NCI-H524 (cell line): ENCODE measurements at regions not wholly inside any gene's neighbourhood (a gene's known extent, or its start where the extent isn't known, plus 50 kb on each side); places are given as distances from the start of the nearest gene placed in this dataset.
A peak's percentile ranks its signal among the peaks of the same experiment; 100 is the strongest.
"Not testable (repeated sequence)": the region's sequence is repeated elsewhere in the genome, so short reads cannot be mapped to it uniquely, and the experiment has no call there.

Experiments
- DNase-seq, 2 experiments: peaks; one replicate each; lab custom pipeline; 2025; lab: John Stamatoyannopoulos, UW

DNA sequence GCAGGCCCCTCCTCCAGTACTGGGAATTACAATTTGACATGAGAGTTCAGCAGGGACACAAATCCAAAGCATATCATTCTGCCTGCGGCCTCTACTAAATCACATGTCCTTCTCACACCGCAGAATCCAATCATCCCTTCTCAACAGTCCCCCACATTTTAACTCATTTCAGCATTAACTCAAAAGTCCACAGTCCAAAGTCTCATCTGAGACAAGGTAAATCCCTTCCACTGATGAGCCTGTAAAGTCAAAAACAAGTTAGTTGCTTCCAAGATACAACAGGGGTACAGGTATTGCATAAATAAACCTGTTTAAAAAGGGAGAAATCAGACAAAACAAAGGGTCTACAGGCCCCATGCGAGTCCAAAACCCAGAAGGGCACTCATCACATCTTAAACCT is 64.0 kb downstream of the EBNA1BP2 start:
- no peak for DNase-seq

DNA sequence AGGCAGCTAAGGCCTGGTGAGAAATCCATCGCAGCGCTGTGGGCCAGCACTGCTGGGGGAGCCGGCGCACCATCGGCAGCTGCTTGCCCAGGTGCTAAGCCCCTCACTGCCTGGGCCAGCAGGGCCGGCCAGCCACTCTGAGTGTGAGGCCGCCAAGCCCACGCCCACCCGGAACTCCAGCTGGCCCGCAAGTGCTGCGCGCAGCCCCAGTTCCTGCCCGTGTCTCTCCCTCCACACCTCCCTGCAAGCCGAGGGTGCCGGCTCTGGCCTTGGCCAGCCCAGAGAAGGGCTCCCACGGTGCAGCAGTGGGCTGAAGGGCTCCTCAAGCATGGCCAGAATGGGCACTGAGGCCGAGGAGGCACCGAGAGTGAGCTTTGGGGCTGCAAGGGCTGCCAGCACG is 64.4 kb downstream of the EBNA1BP2 start:
- no peak for DNase-seq

GRCh38 chr1:43104027-43104763 is 67.9 kb downstream of the EBNA1BP2 start:
- no peak for DNase-seq

- DNase-seq, result no peak
These were observed 71.0 kb downstream of the EBNA1BP2 start for GRCh38 chr1:43101061-43101460.

DNA sequence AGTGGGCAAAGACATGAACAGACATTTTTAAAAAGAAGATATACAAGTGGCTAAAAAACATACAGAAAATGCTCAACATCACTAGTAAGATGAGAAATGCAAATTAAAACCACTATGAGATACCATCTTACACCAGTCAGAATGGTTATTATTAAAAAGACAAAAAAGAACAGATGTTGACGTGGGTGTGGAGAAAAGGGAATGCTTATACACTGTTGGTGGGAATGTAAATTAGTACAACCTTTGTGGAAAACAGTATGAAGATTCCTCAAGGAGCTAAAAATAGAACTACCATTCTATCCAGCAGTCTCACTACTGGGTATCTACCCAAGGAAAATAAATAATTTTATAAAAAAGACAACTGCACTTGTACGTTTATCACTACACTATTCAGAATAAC is 73.9 kb downstream of the EBNA1BP2 start:
- no peak for DNase-seq

- not testable (repeated sequence) for DNase-seq
These were observed 75.6 kb downstream of the EBNA1BP2 start for GRCh38 chr1:43096528-43096927.

DNA sequence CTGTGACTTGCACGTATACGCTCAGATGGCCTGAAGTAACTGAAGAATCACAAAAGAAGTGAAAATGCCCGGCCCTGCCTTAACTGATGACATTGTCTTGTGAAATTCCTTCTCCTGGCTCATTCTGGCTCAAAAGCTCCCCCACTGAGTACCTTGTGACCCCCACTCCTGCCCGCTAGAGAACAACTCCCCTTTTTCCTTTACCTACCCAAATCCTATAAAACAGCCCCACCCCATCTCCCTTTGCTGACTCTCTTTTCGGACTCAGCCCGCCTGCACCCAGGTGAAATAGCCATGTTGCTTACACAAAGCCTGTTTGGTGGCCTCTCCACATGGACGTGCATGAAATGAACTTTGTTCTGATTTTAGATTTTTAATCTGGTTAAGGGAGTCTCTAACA is 81.3 kb downstream of the EBNA1BP2 start:
- not testable (repeated sequence) for DNase-seq

GRCh38 chr1:43090157-43090556 is 81.9 kb downstream of the EBNA1BP2 start:
- DNase-seq, result not testable (repeated sequence)

DNA sequence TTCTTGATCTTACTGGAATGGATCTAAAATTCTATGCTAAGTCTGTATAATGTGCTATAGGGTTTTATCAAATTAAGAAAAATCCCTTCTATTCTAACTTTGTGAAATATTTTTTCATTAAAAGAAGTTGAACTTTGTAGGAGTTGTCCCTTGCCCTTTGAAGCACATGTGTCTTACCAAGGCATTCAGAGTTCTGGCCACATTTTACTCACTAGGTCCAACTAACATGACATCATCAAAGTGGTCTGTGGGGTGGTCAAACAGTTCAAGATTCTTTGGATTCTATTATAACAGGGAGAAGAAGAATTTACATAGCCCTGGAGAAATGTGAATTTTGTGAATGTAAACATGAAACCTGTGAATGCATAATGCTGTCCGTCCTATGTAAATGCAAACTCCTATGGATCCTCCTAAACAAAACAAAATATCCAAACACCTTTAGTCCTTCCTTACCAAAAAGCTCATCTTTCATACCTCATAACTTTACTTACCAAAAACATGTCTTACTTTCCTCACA is 88.7 kb downstream of the EBNA1BP2 start:
- DNase-seq, result no peak

DNA sequence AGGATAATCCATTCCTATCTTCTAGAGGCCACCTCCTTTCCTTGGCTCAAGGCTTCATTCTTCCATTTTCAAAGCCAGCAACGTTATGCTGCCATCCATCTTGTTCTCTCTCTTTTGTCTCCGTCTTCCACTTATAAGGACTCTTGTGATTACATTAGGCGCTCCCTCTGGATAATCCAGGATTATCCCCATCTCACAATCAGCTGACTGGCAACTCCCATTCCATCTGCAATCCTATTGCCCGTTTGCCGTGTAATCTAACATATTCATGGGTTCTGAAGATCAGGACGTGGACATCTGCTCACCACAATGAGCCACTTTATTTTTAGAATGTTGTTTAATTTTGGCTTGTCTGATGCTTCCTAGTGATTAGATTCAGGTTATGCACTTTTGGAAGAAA is 89.3 kb downstream of the EBNA1BP2 start:
- peak; percentile 93 to 97 for DNase-seq

GRCh38 chr1:43077273-43077672 is 94.8 kb downstream of the EBNA1BP2 start:
- DNase-seq, result no peak

DNA sequence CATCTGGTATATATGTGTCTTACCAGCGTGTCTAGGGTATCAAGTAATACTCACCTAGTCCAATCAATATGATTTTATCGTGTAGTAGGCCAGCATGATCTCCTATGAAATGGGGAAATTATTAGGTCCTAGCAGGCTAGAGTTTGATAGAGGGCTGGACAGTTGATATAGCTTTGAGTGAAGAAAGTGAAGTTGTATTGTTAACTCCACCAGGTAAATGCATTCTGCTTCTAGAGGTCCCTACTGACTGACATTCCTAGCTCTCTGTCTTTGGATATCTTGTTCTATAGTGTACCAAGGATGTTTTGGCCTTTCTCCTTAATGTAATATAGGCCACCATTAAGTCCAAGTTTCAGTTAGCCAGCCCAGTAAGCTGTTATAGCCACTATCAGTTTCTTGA is 97.4 kb downstream of the EBNA1BP2 start:
- no peak for DNase-seq

DNA sequence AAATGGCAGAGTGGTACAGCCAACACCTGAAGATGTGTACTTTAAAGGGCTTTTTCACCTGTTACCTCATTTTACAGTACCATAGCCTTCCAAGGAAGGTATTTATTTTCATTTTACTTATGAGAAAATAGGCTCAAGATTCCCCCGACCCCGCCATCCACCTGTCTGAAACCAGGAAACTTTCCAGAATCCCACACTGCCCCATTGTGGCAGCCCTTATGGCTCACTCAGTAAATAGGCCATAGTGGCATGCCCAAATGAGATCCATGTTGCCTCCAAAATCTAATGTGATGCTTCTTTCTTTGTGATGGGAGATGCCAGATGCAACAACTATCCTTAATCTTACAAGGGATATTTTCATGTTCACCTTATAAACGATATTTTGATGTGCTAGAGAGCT is 97.8 kb downstream of the EBNA1BP2 start:
- peak in 1 of 2 experiments; percentile 58 for DNase-seq

DNA sequence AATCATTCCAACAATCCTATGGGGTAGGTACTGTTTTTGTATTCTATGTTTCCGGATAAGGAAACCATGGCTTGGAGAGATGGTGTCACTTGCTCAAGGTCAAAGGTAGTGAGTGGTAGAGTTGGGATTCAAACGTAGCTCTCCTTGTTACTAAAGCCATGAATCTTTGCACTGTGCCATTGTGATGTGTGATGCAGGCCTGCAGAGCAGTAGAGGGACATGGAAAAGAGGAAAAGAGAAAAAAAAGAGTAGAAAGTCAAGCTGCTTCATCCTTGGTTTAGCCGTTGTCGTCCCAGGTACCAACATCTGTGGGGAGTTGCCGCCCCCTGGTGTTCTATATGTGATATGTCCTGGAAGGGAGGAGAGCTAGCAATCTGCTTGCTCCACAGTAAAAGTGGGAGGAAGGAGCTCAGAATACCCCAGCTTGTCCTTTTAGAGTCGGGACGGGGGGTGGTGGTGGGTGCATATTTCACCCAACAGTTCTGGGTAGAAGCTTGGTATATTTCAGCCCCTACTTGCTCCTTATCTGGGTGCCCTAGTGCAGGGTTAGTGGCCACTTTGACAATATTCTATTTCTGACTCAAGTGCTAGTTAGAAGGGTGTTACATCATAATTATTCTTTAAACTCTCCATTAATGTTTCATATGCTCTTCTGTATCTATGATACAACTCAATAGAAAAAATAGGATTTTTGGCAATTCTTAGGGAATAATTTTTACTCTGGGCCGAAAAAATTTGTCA is 98.4 kb downstream of the EBNA1BP2 start:
- peak; percentile 49 to 79 for DNase-seq

- DNase-seq, result no peak
These were observed 99.8 kb downstream of the EBNA1BP2 start for GRCh38 chr1:43072314-43072713.

- DNase-seq, result no peak
These were observed 100.8 kb downstream of the EBNA1BP2 start for GRCh38 chr1:43071241-43071640.

DNA sequence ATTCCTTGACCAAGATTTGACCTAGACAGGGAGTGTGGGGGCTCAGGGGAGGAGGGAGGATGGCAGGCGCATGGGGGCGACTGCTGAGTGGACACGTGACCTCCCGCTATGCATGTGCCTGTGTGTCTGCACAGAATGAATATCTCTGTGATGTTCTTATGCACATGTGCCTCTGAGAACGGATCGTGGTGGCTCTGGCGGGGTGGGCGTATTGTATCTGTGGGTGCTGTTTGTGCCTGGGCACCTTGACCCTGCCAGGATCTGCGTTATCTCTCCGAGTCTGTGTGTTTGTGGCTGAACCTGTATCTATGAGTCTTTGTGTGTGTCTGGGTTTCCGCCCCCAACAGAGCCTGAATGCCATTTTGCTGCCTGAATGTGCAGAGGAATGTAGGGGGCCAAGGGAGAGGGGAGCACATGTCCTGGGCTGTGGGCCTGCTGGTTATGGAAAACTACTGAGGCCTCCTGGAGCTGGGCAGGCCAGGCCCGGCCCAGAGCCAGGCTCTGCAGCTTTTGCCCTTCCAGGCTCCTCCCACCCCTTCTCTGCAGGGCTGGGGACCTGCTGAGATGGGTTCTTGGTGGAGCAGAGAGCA is 102.5 kb downstream of the EBNA1BP2 start:
- peak in 1 of 2 experiments; percentile 26 for DNase-seq

- peak; percentile 45 to 84 for DNase-seq
These were observed 103.2 kb downstream of the EBNA1BP2 start for GRCh38 chr1:43068911-43069310.

- peak in 1 of 2 experiments; percentile 37 for DNase-seq
These were observed 103.9 kb downstream of the EBNA1BP2 start for GRCh38 chr1:43067977-43068751.

DNA sequence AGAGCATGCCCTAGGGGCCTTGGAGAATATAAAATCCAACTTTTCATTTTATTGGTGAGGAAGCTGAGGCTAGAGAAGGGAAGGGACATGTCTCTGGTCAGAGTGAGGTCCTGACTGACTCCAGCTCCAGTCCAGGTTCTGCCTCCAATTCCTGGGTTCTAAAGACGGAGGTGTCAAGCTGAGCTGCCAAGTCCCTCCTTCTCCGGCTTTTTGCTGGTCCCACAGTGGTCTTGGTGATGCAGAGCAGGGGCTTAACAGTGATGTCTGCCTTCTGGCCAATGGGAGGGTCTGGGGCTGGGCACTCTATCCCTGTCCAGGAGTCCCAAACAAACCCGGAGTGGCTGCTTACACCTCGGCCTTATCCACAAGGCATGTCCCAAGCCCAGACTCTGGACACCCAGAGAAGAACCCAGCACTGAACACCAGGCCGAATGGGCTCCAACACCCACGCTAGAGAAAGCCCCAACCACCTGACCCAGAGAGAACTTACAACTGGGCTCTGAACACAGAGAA is 104.8 kb downstream of the EBNA1BP2 start:
- DNase-seq, result no peak

GRCh38 chr1:43066578-43066977 is 105.5 kb downstream of the EBNA1BP2 start:
- no peak for DNase-seq
